ENCODE measurements at regions not wholly inside any gene's neighbourhood (a gene's known extent, or its start where the extent isn't known, plus 50 kb on each side); places are given as distances from the start of the nearest gene placed in this dataset.

GRCh38 chr3:76754247-76754646, 285.7 kb upstream of the ROBO2 start (continued):
- TF ChIP-seq CTCF (IDR thresholded peaks at IDR 0.05), result no peak
- TF ChIP-seq GATA2 (CRISPR knock-in tag; IDR thresholded peaks at IDR 0.05), result no peak
- no peak for TF ChIP-seq GABPA (IDR thresholded peaks at IDR 0.05; ENCODE audit: low read depth)
- TF ChIP-seq JUND (IDR thresholded peaks at IDR 0.05), result no peak
- TF ChIP-seq PBX3 (IDR thresholded peaks at IDR 0.05), result no peak

- no peaks in the 10 kb centered on the region for H3F3A ChIP-seq (replicated peaks; ENCODE audit: insufficient read depth)
- no peak overlapping the region for H2AFZ ChIP-seq (ENCODE audit: low read depth)
- ChIA-PET CTCF (no interaction called here), POLR2A (no interaction called here)
- H3K4me2 ChIP-seq, result no peak overlapping the region
- H3K4me1 ChIP-seq (ENCODE audit: control insufficient read depth in 1 of 2, insufficient read depth in 2 of 2, low read depth in 1 of 2, low read length in 1 of 2), result no peaks in the 10 kb centered on the region
- no peak overlapping the region for H3K4me3 ChIP-seq (ENCODE audit: low read depth in 2 of 2, low read length in 1 of 2)
- H3K79me2 ChIP-seq (ENCODE audit: insufficient read depth), result no peaks in the 10 kb centered on the region
- no peaks in the 10 kb centered on the region for H4K20me1 ChIP-seq (ENCODE audit: insufficient read depth)
- H3K9me3 ChIP-seq, result no peaks in the 10 kb centered on the region
- no peaks in the 10 kb centered on the region for H3K9me2 ChIP-seq
- H3K27ac ChIP-seq (ENCODE audit: low read depth in 2 of 2, low read length in 1 of 2), result no peak overlapping the region
- DNase-seq, result no peak
- no peaks in the 10 kb centered on the region for H3K36me3 ChIP-seq (replicated peaks in 1 of 2; ENCODE audit: control insufficient read depth in 1 of 2, insufficient read depth in 2 of 2, low read length in 1 of 2)
- TF ChIP-seq NFIC (IDR thresholded peaks at IDR 0.05; ENCODE audit: borderline replicate concordance), result no peak
- TF ChIP-seq MAX (IDR thresholded peaks at IDR 0.05; ENCODE audit: low read depth), result no peak
- TF ChIP-seq TAF1 (IDR thresholded peaks at IDR 0.05; ENCODE audit: borderline replicate concordance, low read depth, low read length), result no peak
- no peak for TF ChIP-seq EP300 (IDR thresholded peaks at IDR 0.05; ENCODE audit: borderline replicate concordance in 1 of 2, low read depth in 1 of 2, low read length in 1 of 2)
- TF ChIP-seq RCOR1 (IDR thresholded peaks at IDR 0.05; ENCODE audit: low read length), result no peak
- no peak for TF ChIP-seq ELF1 (IDR thresholded peaks at IDR 0.05)
- no peak for TF ChIP-seq POLR2AphosphoS5 (IDR thresholded peaks at IDR 0.05; ENCODE audit: low read depth, low read length)
- no peak for TF ChIP-seq REST (IDR thresholded peaks at IDR 0.05; ENCODE audit: low read depth, low read length)
- no peak for TF ChIP-seq RFX5 (IDR thresholded peaks at IDR 0.05; ENCODE audit: low read length)
- TF ChIP-seq FOSL2 (IDR thresholded peaks at IDR 0.05; ENCODE audit: borderline replicate concordance, low read depth), result no peak
- no peak for TF ChIP-seq JUND (IDR thresholded peaks at IDR 0.05)
- TF ChIP-seq GABPA (IDR thresholded peaks at IDR 0.05; ENCODE audit: low read depth), result no peak
- no peak overlapping the region for H3K9ac ChIP-seq
- H3K27me3 ChIP-seq (ENCODE audit: insufficient read depth), result no peaks in the 10 kb centered on the region
- 56% methylated on average over 8 of the region's 8 CpGs for WGBS (ENCODE audit: low lambda C conversion rate)
These were observed 283.3 kb upstream of the ROBO2 start for GRCh38 chr3:76756577-76756976.
